LHCN-M2 (cell line): ENCODE measurements at regions not wholly inside any gene's neighbourhood (a gene's known extent, or its start where the extent isn't known, plus 50 kb on each side); places are given as distances from the start of the nearest gene placed in this dataset.

Experiments used
- DNase-seq: peaks from one replicate; pipeline ENCODE4 v3.0.0-alpha.2; 2012; ENCODE audit warnings: low read depth

DNA sequence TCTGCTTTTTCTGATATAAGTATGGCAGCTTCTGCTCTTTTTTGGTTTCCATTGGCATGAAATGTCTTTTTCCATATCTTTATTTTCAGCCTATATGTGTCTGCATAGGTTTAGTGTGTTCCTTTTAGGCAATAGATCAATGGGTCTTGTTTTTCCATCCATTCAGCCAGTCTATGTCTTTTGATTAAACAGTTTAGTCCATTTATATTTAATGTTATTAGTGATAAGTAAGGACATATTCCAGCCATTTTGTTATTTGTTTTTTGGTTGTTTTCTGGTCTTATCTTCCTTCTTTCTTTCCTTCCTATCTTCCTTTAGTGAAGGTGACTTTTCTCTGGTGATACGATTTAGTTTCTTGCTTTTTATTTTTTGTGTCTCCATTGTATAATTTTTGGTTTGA is 101.3 kb upstream of the LRRC3B start:
- no peak for DNase-seq

DNA sequence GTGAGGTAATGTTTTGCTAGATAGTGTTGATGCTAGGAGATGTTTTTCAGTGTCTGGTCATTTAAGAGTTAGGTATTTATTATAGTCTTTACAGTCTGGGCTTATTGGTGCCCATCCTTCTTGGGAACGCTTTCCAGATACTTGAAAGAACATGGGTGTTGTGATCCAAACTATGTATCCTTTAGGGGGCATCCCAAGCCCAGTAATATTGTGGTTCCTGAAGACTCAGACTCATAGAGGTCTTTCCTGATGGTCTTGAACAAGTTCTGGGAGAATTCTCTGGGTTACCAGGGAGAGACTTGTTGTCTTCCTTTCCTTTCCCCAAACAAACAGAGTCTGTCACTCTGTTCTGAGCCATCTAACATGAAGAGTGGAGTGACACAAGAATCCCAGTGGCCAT is 99.7 kb upstream of the LRRC3B start:
- DNase-seq: no peak

DNA sequence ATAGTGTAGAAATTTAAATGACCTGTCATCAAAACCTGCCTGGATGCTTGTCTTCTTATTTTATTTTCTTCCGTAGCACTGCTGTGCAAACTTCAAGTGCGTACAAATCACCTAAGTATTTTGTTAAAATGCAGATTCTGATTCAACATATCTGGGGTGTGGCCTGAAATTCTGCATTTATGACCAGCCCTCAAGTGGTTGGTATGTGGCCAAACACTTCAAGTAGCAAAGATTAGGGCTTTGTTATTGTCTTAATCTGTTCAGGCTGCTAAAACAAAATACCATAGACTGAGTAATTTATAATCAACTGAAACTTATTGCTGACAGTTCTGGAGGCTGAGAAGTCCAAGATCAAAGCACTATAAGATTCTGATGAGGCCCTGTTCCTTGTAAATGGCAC is 97.6 kb upstream of the LRRC3B start:
- DNase-seq: no peak

DNA sequence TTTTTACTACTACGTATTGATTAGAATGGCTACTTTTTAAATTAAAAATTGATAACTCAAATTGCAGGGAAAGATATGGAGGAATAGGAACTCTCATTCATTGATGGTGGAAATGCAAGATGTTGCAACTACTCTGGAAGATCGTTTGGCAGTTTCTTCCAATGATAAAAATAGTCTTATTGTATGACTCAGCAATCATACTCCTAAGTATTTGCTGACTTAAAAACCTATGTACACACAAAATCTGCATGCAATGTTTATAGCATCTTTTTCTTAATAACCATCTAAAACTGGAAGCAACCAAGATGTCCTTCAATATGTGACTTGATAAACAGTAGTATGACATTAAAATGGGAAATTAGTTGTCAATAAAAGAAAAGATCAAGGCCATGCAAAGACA is 87.4 kb upstream of the LRRC3B start:
- no peak for DNase-seq

DNA sequence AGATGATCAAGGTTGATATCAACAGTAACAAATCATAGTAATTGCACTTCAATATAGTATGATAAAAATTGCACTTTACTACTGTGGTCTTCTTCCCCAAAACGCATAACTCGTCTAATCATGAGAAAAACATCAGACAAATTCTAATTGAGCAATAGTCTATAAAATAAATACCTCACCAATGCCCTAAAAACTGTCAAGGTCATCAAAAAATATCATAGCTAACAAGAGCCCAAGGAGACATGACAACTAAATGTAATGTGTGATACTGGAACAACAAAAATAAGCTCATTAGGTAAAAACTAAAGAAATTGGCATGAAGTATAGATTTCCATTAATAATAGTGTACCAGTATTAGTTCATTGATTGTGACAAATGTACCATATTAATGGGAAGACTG is 85.6 kb upstream of the LRRC3B start:
- no peak for DNase-seq

DNA sequence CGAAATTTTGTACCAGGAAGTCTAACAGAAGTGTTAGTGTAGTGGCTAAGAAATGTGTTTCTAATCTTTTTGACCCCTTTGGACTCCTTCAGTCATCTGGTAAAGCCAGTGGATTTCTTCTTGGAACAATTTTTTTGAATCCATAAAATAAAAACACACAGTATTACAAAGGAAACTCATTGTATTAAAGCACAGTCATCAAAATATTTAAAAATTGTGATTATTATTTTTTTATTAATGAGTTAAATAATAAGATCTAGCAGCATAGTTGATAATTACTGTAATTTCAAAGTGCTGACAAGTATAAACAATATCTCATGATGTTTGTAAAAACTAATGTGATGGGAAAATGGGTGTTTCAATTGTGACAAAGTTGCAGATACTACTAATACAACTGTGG is 72.2 kb upstream of the LRRC3B start:
- no peak for DNase-seq

DNA sequence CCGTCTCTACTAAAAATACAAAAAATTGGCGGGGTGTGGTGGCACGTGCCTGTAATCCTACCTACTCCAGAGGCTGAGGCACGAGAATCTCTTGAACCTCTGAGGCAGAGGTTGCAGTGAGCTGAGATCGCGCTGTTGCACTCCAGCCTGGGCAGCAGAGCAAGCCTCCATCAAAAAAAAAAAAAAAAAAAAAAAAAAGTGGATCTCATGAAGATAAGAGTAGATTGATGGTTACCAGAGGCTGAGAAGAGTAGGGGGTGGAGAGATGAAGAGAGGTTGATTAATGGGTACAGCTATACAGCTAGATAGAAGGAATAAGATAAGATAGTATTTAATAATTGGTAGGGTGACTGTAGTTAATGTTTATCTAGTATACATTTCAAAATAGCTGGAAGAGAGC is 65.9 kb upstream of the LRRC3B start:
- no peak for DNase-seq

DNA sequence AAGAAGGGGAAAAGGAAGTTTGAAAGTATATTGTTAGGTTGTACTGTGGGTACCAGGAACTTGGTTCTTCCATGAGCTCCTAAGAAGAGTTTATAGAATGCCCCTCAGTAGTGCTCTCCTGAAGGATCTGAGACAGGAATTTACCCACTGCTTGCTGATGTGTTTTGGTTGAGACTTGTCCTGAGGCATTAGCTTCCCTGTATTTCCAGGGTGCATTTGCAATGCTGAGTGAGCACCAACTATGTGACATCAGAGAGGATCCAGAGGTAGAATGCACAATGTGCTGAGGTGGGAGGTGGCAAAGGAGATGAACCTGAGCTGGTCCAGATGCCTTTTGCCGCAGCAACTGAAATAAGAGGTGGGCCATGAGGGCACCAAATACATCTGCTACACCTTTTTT is 64.3 kb upstream of the LRRC3B start:
- no peak for DNase-seq

DNA sequence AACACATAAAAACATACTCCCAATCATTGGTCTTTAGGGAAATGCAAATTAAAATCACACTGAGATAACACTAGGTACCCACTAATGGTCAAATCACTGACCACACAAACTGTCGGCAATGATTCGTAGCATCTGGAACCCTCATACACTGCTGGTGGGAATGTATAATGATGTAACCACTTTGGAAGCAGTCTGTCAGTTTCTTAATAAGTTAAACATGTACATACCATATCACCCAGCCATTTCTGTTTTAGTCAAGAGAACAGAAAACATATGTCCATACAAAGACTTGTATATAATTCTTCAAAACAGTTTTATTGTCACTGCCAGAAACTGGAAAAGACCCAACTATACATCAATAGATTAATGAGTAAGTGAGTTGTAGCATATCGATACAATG is 63.3 kb upstream of the LRRC3B start:
- DNase-seq: no peak

DNA sequence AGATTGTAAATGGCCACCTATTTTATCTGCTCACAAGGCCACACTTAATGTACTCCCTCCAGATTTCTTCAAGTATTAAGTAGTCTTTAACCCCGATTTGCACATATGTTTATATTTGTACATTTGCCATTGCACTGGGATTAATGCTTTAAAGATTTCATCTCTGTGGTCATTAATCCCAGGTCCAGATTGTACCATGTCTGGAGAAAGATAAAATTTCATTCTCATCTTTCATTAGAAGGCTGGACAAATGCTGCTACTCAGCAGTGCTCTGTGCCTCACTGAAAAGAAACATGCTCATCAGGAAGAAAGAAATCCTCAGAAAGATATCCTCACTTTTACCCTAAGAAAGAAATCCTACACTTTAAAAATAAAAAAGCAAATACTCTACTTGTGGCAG is 62.5 kb upstream of the LRRC3B start:
- no peak for DNase-seq

DNA sequence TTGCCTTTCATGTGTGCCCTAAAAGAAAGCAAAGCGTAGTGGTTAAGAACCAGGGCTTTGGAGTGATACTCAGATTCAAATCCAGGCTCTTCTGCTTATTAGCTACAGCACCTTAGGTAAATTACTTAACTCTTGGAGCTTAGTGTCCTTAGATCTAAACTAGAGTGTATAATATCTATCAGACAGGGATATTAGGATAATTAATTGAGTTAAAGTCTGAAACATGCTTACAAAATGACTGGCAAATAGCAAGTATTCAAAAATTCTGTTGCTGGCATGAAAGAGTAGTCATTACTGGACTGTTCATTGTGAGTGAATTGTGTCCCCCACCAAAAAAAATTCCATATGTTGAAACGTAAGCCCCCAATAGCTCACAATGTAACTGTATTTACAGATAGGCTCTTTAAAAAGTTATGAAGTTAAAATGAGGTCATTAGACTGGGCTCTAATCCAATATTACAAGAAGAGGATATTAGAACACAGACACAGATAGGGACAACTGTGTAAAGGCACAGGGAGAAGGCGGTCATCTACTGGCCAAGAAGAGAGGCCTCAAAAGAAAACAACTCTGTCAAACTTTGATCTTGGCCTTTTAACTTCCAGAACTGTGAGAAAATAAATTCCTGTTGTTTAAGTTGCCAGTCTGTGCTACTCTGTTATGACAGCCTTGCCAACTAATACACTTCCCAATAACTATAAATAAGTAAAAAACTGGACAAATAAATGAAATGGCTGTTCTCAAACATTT is 60.4 kb upstream of the LRRC3B start:
- no peak for DNase-seq
